ENCODE measurements at regions not wholly inside any gene's neighbourhood (a gene's known extent, or its start where the extent isn't known, plus 50 kb on each side); places are given as distances from the start of the nearest gene placed in this dataset.

DNA sequence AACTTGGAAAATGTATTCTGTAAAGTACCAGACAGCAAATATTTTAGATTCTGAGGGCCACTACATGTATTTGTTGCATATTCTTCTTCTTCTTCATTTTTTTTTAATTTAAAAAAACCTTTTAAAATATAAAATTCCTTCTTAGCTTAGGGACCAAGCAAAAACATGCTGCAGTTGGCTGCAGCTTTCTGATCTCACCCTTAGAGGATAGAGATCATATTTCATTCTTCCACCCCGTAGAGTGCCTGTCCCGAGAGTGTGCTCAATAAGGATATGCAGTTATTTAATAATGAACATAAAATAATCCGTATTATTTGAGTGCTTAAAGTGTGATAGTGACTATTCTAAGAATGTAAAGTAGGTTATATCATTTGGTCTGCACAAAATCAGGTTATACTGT is 204.2 kb upstream of the CD180 start:
- TF ChIP-seq, protein P1, sequence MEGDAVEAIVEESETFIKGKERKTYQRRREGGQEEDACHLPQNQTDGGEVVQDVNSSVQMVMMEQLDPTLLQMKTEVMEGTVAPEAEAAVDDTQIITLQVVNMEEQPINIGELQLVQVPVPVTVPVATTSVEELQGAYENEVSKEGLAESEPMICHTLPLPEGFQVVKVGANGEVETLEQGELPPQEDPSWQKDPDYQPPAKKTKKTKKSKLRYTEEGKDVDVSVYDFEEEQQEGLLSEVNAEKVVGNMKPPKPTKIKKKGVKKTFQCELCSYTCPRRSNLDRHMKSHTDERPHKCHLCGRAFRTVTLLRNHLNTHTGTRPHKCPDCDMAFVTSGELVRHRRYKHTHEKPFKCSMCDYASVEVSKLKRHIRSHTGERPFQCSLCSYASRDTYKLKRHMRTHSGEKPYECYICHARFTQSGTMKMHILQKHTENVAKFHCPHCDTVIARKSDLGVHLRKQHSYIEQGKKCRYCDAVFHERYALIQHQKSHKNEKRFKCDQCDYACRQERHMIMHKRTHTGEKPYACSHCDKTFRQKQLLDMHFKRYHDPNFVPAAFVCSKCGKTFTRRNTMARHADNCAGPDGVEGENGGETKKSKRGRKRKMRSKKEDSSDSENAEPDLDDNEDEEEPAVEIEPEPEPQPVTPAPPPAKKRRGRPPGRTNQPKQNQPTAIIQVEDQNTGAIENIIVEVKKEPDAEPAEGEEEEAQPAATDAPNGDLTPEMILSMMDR (IDR thresholded peaks at IDR 0.05; ENCODE audit: low read depth, low read length, missing input control) = no peak
- TF ChIP-seq ATF3 (IDR thresholded peaks at IDR 0.05) = no peak
- TF ChIP-seq REST (IDR thresholded peaks at IDR 0.05) = no peak
- TF ChIP-seq RXRA (IDR thresholded peaks at IDR 0.05) = no peak
- no peak for TF ChIP-seq YY1 (IDR thresholded peaks at IDR 0.05)
- TF ChIP-seq MAX (IDR thresholded peaks at IDR 0.05) = no peak
- no peak for TF ChIP-seq JUND (IDR thresholded peaks at IDR 0.05)
- TF ChIP-seq HNF4A (conservative IDR thresholded peaks at IDR 0.05) = no peak
- no peak for TF ChIP-seq NR2F2 (IDR thresholded peaks at IDR 0.05)
- TF ChIP-seq GABPA (IDR thresholded peaks at IDR 0.05 in 1 of 2, conservative IDR thresholded peaks at IDR 0.05 in 1 of 2) = no peak
- TF ChIP-seq SP1 (IDR thresholded peaks at IDR 0.05) = no peak
- TF ChIP-seq TAF1 (conservative IDR thresholded peaks at IDR 0.05) = no peak
- no peak for TF ChIP-seq EGR1 (IDR thresholded peaks at IDR 0.05; ENCODE audit: low read depth in 2 of 2)

Data from liver (tissue), 3 donors.